ENCODE measurements at regions not wholly inside any gene's neighbourhood (a gene's known extent, or its start where the extent isn't known, plus 50 kb on each side); places are given as distances from the start of the nearest gene placed in this dataset.
"Not testable (repeated sequence)": the region's sequence is repeated elsewhere in the genome, so short reads cannot be mapped to it uniquely, and the experiment has no call there.

DNA sequence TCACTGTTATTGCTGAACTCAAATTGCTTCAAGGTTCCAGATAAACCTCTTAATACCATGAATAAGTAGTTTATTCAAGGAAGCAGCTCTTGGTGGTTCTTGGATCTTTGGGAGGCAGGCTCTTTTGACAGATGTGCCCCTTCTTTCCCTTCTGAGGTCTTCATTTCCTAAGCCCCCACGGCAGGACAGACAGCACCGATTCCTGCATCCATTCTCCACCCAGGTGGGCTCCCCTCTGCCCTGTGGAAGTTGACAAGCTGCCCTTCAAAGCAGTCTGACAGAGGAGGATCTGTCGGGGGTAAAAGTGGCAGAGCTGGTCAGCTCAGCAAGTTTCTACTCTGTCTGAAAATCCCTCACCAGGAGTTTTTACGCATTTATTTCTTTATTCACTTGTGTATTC, 605.3 kb upstream of the B3GAT1 start:
- intact Hi-C loops (cut with DNase I; ENCODE audit: low total_unique reads): no loop called here
- Histone ChIP-seq H3K36me3 (no peaks in the 10 kb centered on the region), H3K27ac (no peak overlapping the region), H3K9me3 (no peaks in the 10 kb centered on the region), H3K4me1 (no peaks in the 10 kb centered on the region), H3K27me3 (peaks cover 6% of the 10 kb centered on the region), H3K4me3 (no peak overlapping the region)
- no peak for DNase-seq
- no peak for TF ChIP-seq POLR2AphosphoS5 (IDR thresholded peaks at IDR 0.05)
- TF ChIP-seq EP300 (IDR thresholded peaks at IDR 0.05; ENCODE audit: low read depth): no peak
- TF ChIP-seq POLR2A (IDR thresholded peaks at IDR 0.05): no peak
- no peak for TF ChIP-seq CTCF (IDR thresholded peaks at IDR 0.05)
- 59 to 77% methylated on average over 4 of the region's 4 CpGs for WGBS, 2 donors (ENCODE audit: low coverage in 1 of 2)
- in situ Hi-C loops (cut with MboI; ENCODE audit: low pct_ligation_motif_present in 1 of 4, low pct_unique_long_range_greater_than_20kb in 1 of 4, low sequenced_read_pairs in 3 of 4): no loop called here

GRCh38 chr11:135015966-135016365, 603.9 kb upstream of the B3GAT1 start:
- intact Hi-C loops (cut with DNase I; ENCODE audit: low total_unique reads) (no loop called here), in situ Hi-C loops (cut with MboI; ENCODE audit: low pct_ligation_motif_present in 1 of 4, low pct_unique_long_range_greater_than_20kb in 1 of 4, low sequenced_read_pairs in 3 of 4) (no loop called here)
- H3K9me3 ChIP-seq: no peaks in the 10 kb centered on the region
- H3K27me3 ChIP-seq: peaks cover 6% of the 10 kb centered on the region
- no peaks in the 10 kb centered on the region for H3K4me1 ChIP-seq
- DNase-seq: no peak
- WGBS, 2 donors (ENCODE audit: low coverage in 1 of 2): 59 to 78% methylated on average over 3 of the region's 3 CpGs
- H3K4me3 ChIP-seq: no peak overlapping the region
- no peak overlapping the region for H3K27ac ChIP-seq
- no peak for TF ChIP-seq POLR2AphosphoS5 (IDR thresholded peaks at IDR 0.05)
- TF ChIP-seq POLR2A (IDR thresholded peaks at IDR 0.05): no peak
- TF ChIP-seq CTCF (IDR thresholded peaks at IDR 0.05): no peak
- no peak for TF ChIP-seq EP300 (IDR thresholded peaks at IDR 0.05; ENCODE audit: low read depth)
- H3K36me3 ChIP-seq: no peaks in the 10 kb centered on the region

- 91 to 100% methylated on average over 2 of the region's 2 CpGs for WGBS, 2 donors (ENCODE audit: low coverage in 1 of 2)
- intact Hi-C loops (cut with DNase I; ENCODE audit: low total_unique reads); H3K4me3 ChIP-seq; H3K4me1 ChIP-seq; H3K9me3 ChIP-seq; in situ Hi-C loops (cut with MboI; ENCODE audit: low pct_ligation_motif_present in 1 of 4, low pct_unique_long_range_greater_than_20kb in 1 of 4, low sequenced_read_pairs in 3 of 4); H3K36me3 ChIP-seq; DNase-seq; H3K27ac ChIP-seq: not testable (repeated sequence)
- peaks cover 12% of the 10 kb centered on the region for H3K27me3 ChIP-seq
These were observed 599.3 kb upstream of the B3GAT1 start for GRCh38 chr11:135011313-135011712.

DNA sequence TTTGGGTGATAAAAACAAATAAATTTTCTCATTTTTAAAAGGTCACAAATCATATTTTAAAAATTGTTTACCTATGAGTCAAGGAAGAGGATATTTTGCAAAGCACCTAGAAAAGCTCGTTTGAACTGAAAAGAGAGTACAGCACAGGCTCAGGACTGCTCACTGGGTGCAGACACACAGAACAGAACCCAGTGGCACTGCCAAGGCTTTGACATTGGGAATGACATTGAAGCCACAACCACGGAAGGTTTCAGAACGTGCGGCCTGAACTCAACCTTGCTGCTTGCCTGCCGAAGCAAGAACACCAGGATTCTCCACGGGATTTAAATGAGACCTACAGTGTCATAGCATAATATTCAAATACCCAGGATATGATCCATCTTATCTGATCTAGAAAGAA, 597.1 kb upstream of the B3GAT1 start:
- WGBS, 2 donors (ENCODE audit: low coverage in 1 of 2): 67 to 81% methylated on average over 6 of the region's 6 CpGs
- no peak for DNase-seq
- in situ Hi-C loops (cut with MboI; ENCODE audit: low pct_ligation_motif_present in 1 of 4, low pct_unique_long_range_greater_than_20kb in 1 of 4, low sequenced_read_pairs in 3 of 4): no loop called here
- H3K4me1 ChIP-seq: no peaks in the 10 kb centered on the region
- peaks cover 7% of the 10 kb centered on the region for H3K27me3 ChIP-seq
- no peaks in the 10 kb centered on the region for H3K36me3 ChIP-seq
- intact Hi-C loops (cut with DNase I; ENCODE audit: low total_unique reads): no loop called here
- no peak overlapping the region for H3K27ac ChIP-seq
- no peak overlapping the region for H3K4me3 ChIP-seq
- H3K9me3 ChIP-seq: no peaks in the 10 kb centered on the region
- TF ChIP-seq POLR2A (IDR thresholded peaks at IDR 0.05): no peak
- no peak for TF ChIP-seq CTCF (IDR thresholded peaks at IDR 0.05)
- TF ChIP-seq EP300 (IDR thresholded peaks at IDR 0.05; ENCODE audit: low read depth): no peak
- no peak for TF ChIP-seq POLR2AphosphoS5 (IDR thresholded peaks at IDR 0.05)

DNA sequence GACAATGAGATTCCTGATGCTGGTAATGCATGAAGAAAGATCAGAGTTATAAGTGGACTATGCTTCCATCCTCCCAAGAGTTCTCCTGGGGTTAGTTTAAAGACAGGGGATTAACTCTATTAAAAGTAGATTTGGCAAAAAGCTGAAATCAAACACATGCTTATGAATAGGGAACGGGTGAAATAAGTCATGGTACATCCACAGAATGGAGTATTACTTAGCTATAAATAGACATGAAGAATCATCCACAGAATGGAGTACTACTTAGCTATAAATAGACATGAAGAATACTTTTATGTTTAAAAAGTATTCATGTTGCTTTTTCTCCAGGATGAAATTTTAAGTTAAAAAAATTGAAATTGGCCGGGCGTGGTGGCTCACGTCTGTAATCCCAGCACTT, 596.4 kb upstream of the B3GAT1 start:
- Histone ChIP-seq H3K27me3 (peaks cover 7% of the 10 kb centered on the region), H3K36me3 (no peaks in the 10 kb centered on the region), H3K9me3 (no peaks in the 10 kb centered on the region), H3K4me3 (no peak overlapping the region), H3K4me1 (no peaks in the 10 kb centered on the region), H3K27ac (no peak overlapping the region)
- no peak for TF ChIP-seq POLR2A (IDR thresholded peaks at IDR 0.05)
- no peak for TF ChIP-seq EP300 (IDR thresholded peaks at IDR 0.05; ENCODE audit: low read depth)
- no peak for TF ChIP-seq CTCF (IDR thresholded peaks at IDR 0.05)
- TF ChIP-seq POLR2AphosphoS5 (IDR thresholded peaks at IDR 0.05): no peak
- DNase-seq: no peak
- in situ Hi-C loops (cut with MboI; ENCODE audit: low pct_ligation_motif_present in 1 of 4, low pct_unique_long_range_greater_than_20kb in 1 of 4, low sequenced_read_pairs in 3 of 4) (no loop called here), intact Hi-C loops (cut with DNase I; ENCODE audit: low total_unique reads) (no loop called here)
- WGBS, 2 donors (ENCODE audit: low coverage in 1 of 2): 75 to 77% methylated on average over 4 of the region's 4 CpGs
